Lower leg skin (tissue), 3 donors: ENCODE measurements at regions not wholly inside any gene's neighbourhood (a gene's known extent, or its start where the extent isn't known, plus 50 kb on each side); places are given as distances from the start of the nearest gene placed in this dataset.

Experiments used
- POLR2A ChIP-seq, 2 donors: fragments of 450-650 bp; IDR thresholded peaks; one replicate each; pipeline ENCODE4 v1.6.1; 2016 to 2017; ENCODE audit warnings: antibody characterized with exemption in 2 of 2, mild to moderate bottlenecking in 1 of 2, moderate library complexity in 1 of 2
- TF ChIP-seq, protein P1 (sequence below), 3 donors: fragments of 450-650 bp; IDR thresholded peaks; one replicate each; pipeline ENCODE4 v1.5.1; 2016; ENCODE audit warnings: antibody characterized with exemption in 3 of 3, mild to moderate bottlenecking in 3 of 3, moderate library complexity in 2 of 3

DNA sequence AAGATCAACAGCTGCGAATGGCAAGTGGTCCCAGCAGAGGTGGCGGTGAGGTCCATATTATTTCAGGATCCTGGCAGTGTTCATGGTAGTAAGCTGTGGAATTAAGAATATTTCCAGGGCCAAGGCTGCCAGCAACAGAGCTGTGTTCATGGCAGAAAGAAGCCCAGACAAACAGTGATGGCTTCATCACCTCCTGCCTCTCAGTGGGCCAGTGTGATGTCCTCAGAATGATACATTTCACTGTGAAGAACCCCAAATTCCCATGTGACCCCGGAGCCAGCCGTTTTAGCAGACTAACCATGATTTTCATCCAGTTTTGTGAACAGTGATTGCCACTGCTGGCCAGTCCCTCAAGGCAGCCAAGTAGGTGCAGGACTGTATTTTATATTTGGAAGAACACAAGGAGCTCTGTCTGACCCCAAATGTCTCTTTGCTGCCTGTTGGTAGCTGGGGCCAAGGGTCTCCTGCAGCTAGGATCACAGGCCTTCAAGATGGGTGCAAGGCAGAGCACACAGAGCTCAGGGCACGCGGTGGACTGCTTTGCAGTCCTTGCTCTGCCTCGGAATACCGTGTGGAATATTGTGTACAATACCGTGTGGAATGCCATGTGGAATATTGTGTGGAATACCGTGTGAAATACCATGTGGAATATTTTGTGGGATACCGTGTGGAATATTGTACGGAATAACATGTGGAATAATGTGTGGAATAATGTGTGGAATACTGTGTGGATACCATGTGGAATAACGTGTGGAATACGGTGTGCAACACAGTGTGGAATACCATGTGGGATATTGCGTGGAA lies 132.3 kb upstream of the CHST15 start:
- TF ChIP-seq, protein P1, sequence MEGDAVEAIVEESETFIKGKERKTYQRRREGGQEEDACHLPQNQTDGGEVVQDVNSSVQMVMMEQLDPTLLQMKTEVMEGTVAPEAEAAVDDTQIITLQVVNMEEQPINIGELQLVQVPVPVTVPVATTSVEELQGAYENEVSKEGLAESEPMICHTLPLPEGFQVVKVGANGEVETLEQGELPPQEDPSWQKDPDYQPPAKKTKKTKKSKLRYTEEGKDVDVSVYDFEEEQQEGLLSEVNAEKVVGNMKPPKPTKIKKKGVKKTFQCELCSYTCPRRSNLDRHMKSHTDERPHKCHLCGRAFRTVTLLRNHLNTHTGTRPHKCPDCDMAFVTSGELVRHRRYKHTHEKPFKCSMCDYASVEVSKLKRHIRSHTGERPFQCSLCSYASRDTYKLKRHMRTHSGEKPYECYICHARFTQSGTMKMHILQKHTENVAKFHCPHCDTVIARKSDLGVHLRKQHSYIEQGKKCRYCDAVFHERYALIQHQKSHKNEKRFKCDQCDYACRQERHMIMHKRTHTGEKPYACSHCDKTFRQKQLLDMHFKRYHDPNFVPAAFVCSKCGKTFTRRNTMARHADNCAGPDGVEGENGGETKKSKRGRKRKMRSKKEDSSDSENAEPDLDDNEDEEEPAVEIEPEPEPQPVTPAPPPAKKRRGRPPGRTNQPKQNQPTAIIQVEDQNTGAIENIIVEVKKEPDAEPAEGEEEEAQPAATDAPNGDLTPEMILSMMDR (IDR thresholded peaks at IDR 0.05): no peak
- no peak for TF ChIP-seq POLR2A (IDR thresholded peaks at IDR 0.05)
